ENCODE measurements at regions not wholly inside any gene's neighbourhood (a gene's known extent, or its start where the extent isn't known, plus 50 kb on each side); places are given as distances from the start of the nearest gene placed in this dataset.

DNA sequence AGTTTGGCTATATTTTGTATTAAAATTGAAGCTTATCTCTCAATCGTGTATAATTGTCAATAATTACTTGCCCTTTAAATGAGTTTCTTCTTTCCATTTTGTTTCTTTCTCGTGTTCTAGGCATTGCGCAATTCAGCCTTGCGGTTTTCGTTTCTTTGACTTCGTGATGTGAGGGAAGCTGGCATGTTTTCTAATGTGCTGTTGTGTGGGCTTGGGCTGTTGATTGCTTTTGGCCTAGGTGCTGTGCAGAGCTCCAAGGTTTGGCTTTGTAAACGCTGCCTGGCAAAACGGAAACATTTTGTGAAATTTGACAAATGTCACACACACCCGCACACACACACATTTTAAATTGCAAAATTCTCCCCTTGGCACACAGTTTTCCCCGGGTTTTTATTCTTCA lies 242.6 kb upstream of the TCF4 start:
- TF ChIP-seq, protein P1, sequence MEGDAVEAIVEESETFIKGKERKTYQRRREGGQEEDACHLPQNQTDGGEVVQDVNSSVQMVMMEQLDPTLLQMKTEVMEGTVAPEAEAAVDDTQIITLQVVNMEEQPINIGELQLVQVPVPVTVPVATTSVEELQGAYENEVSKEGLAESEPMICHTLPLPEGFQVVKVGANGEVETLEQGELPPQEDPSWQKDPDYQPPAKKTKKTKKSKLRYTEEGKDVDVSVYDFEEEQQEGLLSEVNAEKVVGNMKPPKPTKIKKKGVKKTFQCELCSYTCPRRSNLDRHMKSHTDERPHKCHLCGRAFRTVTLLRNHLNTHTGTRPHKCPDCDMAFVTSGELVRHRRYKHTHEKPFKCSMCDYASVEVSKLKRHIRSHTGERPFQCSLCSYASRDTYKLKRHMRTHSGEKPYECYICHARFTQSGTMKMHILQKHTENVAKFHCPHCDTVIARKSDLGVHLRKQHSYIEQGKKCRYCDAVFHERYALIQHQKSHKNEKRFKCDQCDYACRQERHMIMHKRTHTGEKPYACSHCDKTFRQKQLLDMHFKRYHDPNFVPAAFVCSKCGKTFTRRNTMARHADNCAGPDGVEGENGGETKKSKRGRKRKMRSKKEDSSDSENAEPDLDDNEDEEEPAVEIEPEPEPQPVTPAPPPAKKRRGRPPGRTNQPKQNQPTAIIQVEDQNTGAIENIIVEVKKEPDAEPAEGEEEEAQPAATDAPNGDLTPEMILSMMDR (IDR thresholded peaks at IDR 0.05) = no peak
- no peak for TF ChIP-seq POLR2A (IDR thresholded peaks at IDR 0.05)
- TF ChIP-seq EP300 (IDR thresholded peaks at IDR 0.05) = no peak
- TF ChIP-seq POLR2AphosphoS5 (IDR thresholded peaks at IDR 0.05) = no peak

All from sigmoid colon (tissue), 4 donors.